Stimulated activated CD8-positive, alpha-beta memory T cell treated with anti-CD3 and anti-CD28 coated beads, Interleukin-4, amount 100 ng/mL, for 4 hours (primary cell): ENCODE measurements at regions not wholly inside any gene's neighbourhood (a gene's known extent, or its start where the extent isn't known, plus 50 kb on each side); places are given as distances from the start of the nearest gene placed in this dataset.

ENCODE experiments used
- DNase-seq, 2 donors: peaks; one replicate each; pipeline ENCODE4 v3.0.0-alpha.2; 2020; ENCODE audit warnings: low read depth in 2 of 2, low spot score in 1 of 2

- no peak for DNase-seq
Measured at GRCh38 chr5:2015961-2016360, 133.2 kb upstream of the IRX4 start.

GRCh38 chr5:2015124-2015848 is 132.6 kb upstream of the IRX4 start:
- no peak for DNase-seq

GRCh38 chr5:2014058-2014610 is 131.4 kb upstream of the IRX4 start:
- DNase-seq, result no peak

- DNase-seq, result no peak
Measured at GRCh38 chr5:2013301-2014057, 130.8 kb upstream of the IRX4 start.

- no peak for DNase-seq
Measured at GRCh38 chr5:2012885-2013284, 130.2 kb upstream of the IRX4 start.

GRCh38 chr5:2011481-2012411 is 129.0 kb upstream of the IRX4 start:
- DNase-seq, result no peak

GRCh38 chr5:2010940-2011339 is 128.2 kb upstream of the IRX4 start:
- DNase-seq, result no peak

GRCh38 chr5:2009986-2010914 is 127.5 kb upstream of the IRX4 start:
- no peak for DNase-seq

- DNase-seq, result no peak
Measured at GRCh38 chr5:2008851-2009629, 126.3 kb upstream of the IRX4 start.

- no peak for DNase-seq
Measured at GRCh38 chr5:2007878-2008501, 125.3 kb upstream of the IRX4 start.

GRCh38 chr5:2007496-2007877 is 124.8 kb upstream of the IRX4 start:
- no peak for DNase-seq

- DNase-seq, result no peak
Measured at GRCh38 chr5:2006971-2007291, 124.2 kb upstream of the IRX4 start.

GRCh38 chr5:2006193-2006970 is 123.7 kb upstream of the IRX4 start:
- DNase-seq, result no peak

- DNase-seq, result no peak
Measured at GRCh38 chr5:2005101-2006041, 122.6 kb upstream of the IRX4 start.

- no peak for DNase-seq
Measured at GRCh38 chr5:2003690-2004365, 121.1 kb upstream of the IRX4 start.

- DNase-seq, result no peak
Measured at GRCh38 chr5:2003206-2003605, 120.5 kb upstream of the IRX4 start.

GRCh38 chr5:2001300-2001699 is 118.6 kb upstream of the IRX4 start:
- no peak for DNase-seq
